Fibroblast of villous mesenchyme (primary cell): ENCODE measurements at regions not wholly inside any gene's neighbourhood (a gene's known extent, or its start where the extent isn't known, plus 50 kb on each side); places are given as distances from the start of the nearest gene placed in this dataset.

Source experiments
- DNase-seq: peaks from one replicate; pipeline ENCODE4 v3.0.0-alpha.2; 2010; ENCODE audit warnings: low read depth
- H3K4me3 ChIP-seq: 2 replicates; pipeline ENCODE4 v1.5.1; 2011; ENCODE audit warnings: low read depth, mild to moderate bottlenecking, low read length
- CTCF ChIP-seq: IDR thresholded peaks from 2 replicates; pipeline ENCODE4 v1.5.1; 2012; ENCODE audit warnings: low read depth, mild to moderate bottlenecking, low read length; ENCODE audit not compliant: insufficient read depth

GRCh38 chr5:56677690-56678305 is 137.6 kb upstream of the MAP3K1 start:
- TF ChIP-seq CTCF = no peak
- peak; percentile 67 for DNase-seq
- H3K4me3 ChIP-seq = no peak overlapping the region

GRCh38 chr5:56676091-56676768 is 139.1 kb upstream of the MAP3K1 start:
- no peak for TF ChIP-seq CTCF
- no peak for DNase-seq
- no peak overlapping the region for H3K4me3 ChIP-seq

- TF ChIP-seq CTCF = no peak
Measured at GRCh38 chr5:56674441-56674840, 140.9 kb upstream of the MAP3K1 start.

GRCh38 chr5:56673171-56673570 is 142.2 kb upstream of the MAP3K1 start:
- DNase-seq = no peak
- H3K4me3 ChIP-seq = no peak overlapping the region
- no peak for TF ChIP-seq CTCF

More at GRCh38 chr5:56674441-56674840, 140.9 kb upstream of the MAP3K1 start:
- no peak for DNase-seq
- H3K4me3 ChIP-seq = no peak overlapping the region

- TF ChIP-seq CTCF = no peak
- no peak overlapping the region for H3K4me3 ChIP-seq
- no peak for DNase-seq
Measured at GRCh38 chr5:56671571-56671970, 143.8 kb upstream of the MAP3K1 start.

- no peak for DNase-seq
- no peak for TF ChIP-seq CTCF
- no peak overlapping the region for H3K4me3 ChIP-seq
Measured at GRCh38 chr5:56670916-56671315, 144.4 kb upstream of the MAP3K1 start.
